ENCODE measurements at regions not wholly inside any gene's neighbourhood (a gene's known extent, or its start where the extent isn't known, plus 50 kb on each side); places are given as distances from the start of the nearest gene placed in this dataset.

- DNase-seq = no peak
- intact Hi-C loops (cut with DNase I) = no loop called here
Measured at GRCh38 chr2:188713961-188714360, 260.2 kb upstream of the COL3A1 start.

- intact Hi-C loops (cut with DNase I) = no loop called here
- no peak for DNase-seq
Measured at GRCh38 chr2:188720811-188721605, 253.2 kb upstream of the COL3A1 start.

- intact Hi-C loops (cut with DNase I) = no loop called here
- no peak for DNase-seq
Measured at GRCh38 chr2:188721784-188722183, 252.4 kb upstream of the COL3A1 start.

GRCh38 chr2:188725746-188726360, 248.3 kb upstream of the COL3A1 start:
- no peak for DNase-seq
- intact Hi-C loops (cut with DNase I) = no loop called here

GRCh38 chr2:188726626-188727247, 247.4 kb upstream of the COL3A1 start:
- intact Hi-C loops (cut with DNase I) = no loop called here
- DNase-seq = no peak

- DNase-seq = no peak
- intact Hi-C loops (cut with DNase I) = no loop called here
Measured at GRCh38 chr2:188727846-188728245, 246.3 kb upstream of the COL3A1 start.

- DNase-seq = no peak
- intact Hi-C loops (cut with DNase I) = no loop called here
Measured at GRCh38 chr2:188734691-188735090, 239.5 kb upstream of the COL3A1 start.

GRCh38 chr2:188746727-188747126, 227.4 kb upstream of the COL3A1 start:
- intact Hi-C loops (cut with DNase I) = no loop called here
- DNase-seq = no peak

- intact Hi-C loops (cut with DNase I) = no loop called here
Measured at GRCh38 chr2:188751816-188752215, 222.4 kb upstream of the COL3A1 start.

GRCh38 chr2:188752311-188752710, 221.9 kb upstream of the COL3A1 start:
- intact Hi-C loops (cut with DNase I) = no loop called here
- no peak for DNase-seq

More at GRCh38 chr2:188751816-188752215, 222.4 kb upstream of the COL3A1 start:
- DNase-seq = no peak

GRCh38 chr2:188762151-188762550, 212.0 kb upstream of the COL3A1 start:
- DNase-seq = no peak
- intact Hi-C loops (cut with DNase I) = no loop called here

- intact Hi-C loops (cut with DNase I) = no loop called here
- DNase-seq = no peak
Measured at GRCh38 chr2:188765522-188766470, 208.4 kb upstream of the COL3A1 start.

GRCh38 chr2:188766471-188766856, 207.7 kb upstream of the COL3A1 start:
- intact Hi-C loops (cut with DNase I) = no loop called here
- no peak for DNase-seq

GRCh38 chr2:188767176-188767575, 207.0 kb upstream of the COL3A1 start:
- intact Hi-C loops (cut with DNase I) = no loop called here

GRCh38 chr2:188770296-188770695, 203.9 kb upstream of the COL3A1 start:
- no peak for DNase-seq
- intact Hi-C loops (cut with DNase I) = no loop called here

More at GRCh38 chr2:188767176-188767575, 207.0 kb upstream of the COL3A1 start:
- no peak for DNase-seq

- DNase-seq = no peak
- intact Hi-C loops (cut with DNase I) = no loop called here
Measured at GRCh38 chr2:188773075-188773474, 201.1 kb upstream of the COL3A1 start.

- intact Hi-C loops (cut with DNase I) = no loop called here
- DNase-seq = no peak
Measured at GRCh38 chr2:188776634-188777033, 197.5 kb upstream of the COL3A1 start.

GRCh38 chr2:188784269-188784762, 189.9 kb upstream of the COL3A1 start:
- intact Hi-C loops (cut with DNase I) = no loop called here
- no peak for DNase-seq

GRCh38 chr2:188785061-188785460, 189.1 kb upstream of the COL3A1 start:
- intact Hi-C loops (cut with DNase I) = no loop called here
- DNase-seq = no peak

- intact Hi-C loops (cut with DNase I) = no loop called here
- DNase-seq = no peak
Measured at GRCh38 chr2:188785490-188785889, 188.7 kb upstream of the COL3A1 start.
